Tibial nerve (tissue), 3 donors: ENCODE measurements at regions not wholly inside any gene's neighbourhood (a gene's known extent, or its start where the extent isn't known, plus 50 kb on each side); places are given as distances from the start of the nearest gene placed in this dataset.
"Not testable (repeated sequence)": the region's sequence is repeated elsewhere in the genome, so short reads cannot be mapped to it uniquely, and the experiment has no call there.

Source experiments
- EP300 ChIP-seq, 2 donors: sonication (generic); formaldehyde crosslinking; IDR thresholded peaks; one replicate each; pipeline ENCODE4 v1.6.1; 2017; ENCODE audit warnings: antibody characterized with exemption in 2 of 2, mild to moderate bottlenecking in 1 of 2
- POLR2A ChIP-seq, 2 donors: fragments of 450-650 bp; IDR thresholded peaks; one replicate each; pipeline ENCODE4 v1.6.1; 2017; ENCODE audit warnings: antibody characterized with exemption in 2 of 2, mild to moderate bottlenecking in 2 of 2, moderate library complexity in 2 of 2

DNA sequence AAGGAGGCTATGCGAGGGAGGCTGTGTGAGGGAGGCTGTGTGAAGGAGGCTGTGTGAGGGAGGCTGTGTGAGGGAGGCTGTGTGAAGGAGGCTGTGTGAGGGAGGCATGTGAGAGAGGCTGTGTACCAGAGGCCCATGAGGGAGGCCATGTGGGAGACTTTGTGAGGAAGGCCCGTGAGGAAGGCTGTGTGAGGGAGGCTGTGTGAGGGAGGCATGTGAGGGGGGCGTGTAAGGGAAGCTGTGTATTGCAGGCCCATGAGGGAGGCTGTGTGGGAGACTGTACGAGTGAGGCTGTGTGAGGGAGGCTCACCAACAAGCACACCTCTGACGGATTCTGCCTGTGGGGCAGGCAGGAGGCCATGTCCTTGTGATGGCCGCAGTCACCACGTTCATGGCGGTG is 122.7 kb upstream of the RNF32 start:
- not testable (repeated sequence) for TF ChIP-seq POLR2A, EP300 (IDR thresholded peaks at IDR 0.05)
